Colonic mucosa (tissue), 4 donors: ENCODE measurements at regions not wholly inside any gene's neighbourhood (a gene's known extent, or its start where the extent isn't known, plus 50 kb on each side); places are given as distances from the start of the nearest gene placed in this dataset.

Experiments used
- DNase-seq: peaks from one replicate; pipeline ENCODE4 v3.0.0-alpha.2; 2020
- H3K27ac ChIP-seq: fragments of 200-600 bp; one replicate; pipeline ENCODE4 v1.8.0; 2021
- H3K27me3 ChIP-seq: fragments of 200-600 bp; one replicate; pipeline ENCODE4 v1.8.0; 2021
- H3K36me3 ChIP-seq: fragments of 200-600 bp; one replicate; pipeline ENCODE4 v1.8.0; 2021
- H3K4me1 ChIP-seq: fragments of 200-600 bp; one replicate; pipeline ENCODE4 v1.8.0; 2021; ENCODE audit warnings: mild to moderate bottlenecking
- H3K4me3 ChIP-seq: fragments of 200-600 bp; one replicate; pipeline ENCODE4 v1.8.0; 2021
- H3K9ac ChIP-seq, 2 donors: one replicate each; pipeline ENCODE4 v1.7.0; 2013; ENCODE audit warnings: control low read depth in 2 of 2, low read depth in 2 of 2, low read length in 2 of 2
- H3K9me3 ChIP-seq: fragments of 200-600 bp; one replicate; pipeline ENCODE4 v1.8.0; 2021
- CTCF ChIP-seq: fragments of 200-600 bp; IDR thresholded peaks from one replicate; pipeline ENCODE4 v1.8.0; 2022; ENCODE audit warnings: antibody characterized with exemption, mild to moderate bottlenecking
- intact Hi-C: fragments of 100-400 bp; cut with DNase I; formaldehyde crosslinking; loops from one replicate; pipeline ENCODE4 v1.14.1; 2022
- donor health status: healthy.
- donor health status: DM: no; HTN: no; CAD: no.
- donor health status: DM: no; HTN: no; CAD: no.

DNA sequence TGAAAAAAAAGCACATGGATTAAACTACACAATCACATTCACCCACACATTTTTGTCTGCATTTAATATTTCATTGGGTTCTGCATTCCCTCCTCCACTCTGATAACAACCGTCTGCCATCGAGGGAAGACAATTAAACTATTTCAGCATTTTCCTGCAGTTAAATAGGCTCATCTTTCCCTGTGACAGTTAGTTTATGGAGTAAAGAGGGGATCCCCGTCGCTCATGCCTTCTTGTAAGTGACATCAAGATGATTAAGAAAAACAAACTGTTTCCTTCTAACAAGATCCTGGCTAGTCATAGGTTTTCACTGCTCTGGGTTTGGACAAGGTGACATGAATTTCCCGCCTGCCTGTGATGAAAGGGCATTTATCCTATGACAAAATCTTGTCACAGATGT lies 98.0 kb upstream of the DYNLRB2 start:
- Histone ChIP-seq H3K27ac (no peak overlapping the region), H3K36me3 (no peaks in the 10 kb centered on the region), H3K4me3 (no peak overlapping the region), H3K9ac (no peak overlapping the region), H3K27me3 (no peaks in the 10 kb centered on the region), H3K9me3 (no peaks in the 10 kb centered on the region), H3K4me1 (no peaks in the 10 kb centered on the region)
- TF ChIP-seq CTCF, result no peak
- no peak for DNase-seq
- intact Hi-C loops, result no loop called here

GRCh38 chr16:80441935-80442334 lies 98.9 kb upstream of the DYNLRB2 start:
- Histone ChIP-seq H3K9me3 (no peaks in the 10 kb centered on the region), H3K4me1 (no peaks in the 10 kb centered on the region), H3K27ac (no peak overlapping the region), H3K36me3 (no peaks in the 10 kb centered on the region), H3K9ac (no peak overlapping the region), H3K4me3 (no peak overlapping the region), H3K27me3 (no peaks in the 10 kb centered on the region)
- intact Hi-C loops, result no loop called here
- no peak for DNase-seq
- TF ChIP-seq CTCF, result no peak

DNA sequence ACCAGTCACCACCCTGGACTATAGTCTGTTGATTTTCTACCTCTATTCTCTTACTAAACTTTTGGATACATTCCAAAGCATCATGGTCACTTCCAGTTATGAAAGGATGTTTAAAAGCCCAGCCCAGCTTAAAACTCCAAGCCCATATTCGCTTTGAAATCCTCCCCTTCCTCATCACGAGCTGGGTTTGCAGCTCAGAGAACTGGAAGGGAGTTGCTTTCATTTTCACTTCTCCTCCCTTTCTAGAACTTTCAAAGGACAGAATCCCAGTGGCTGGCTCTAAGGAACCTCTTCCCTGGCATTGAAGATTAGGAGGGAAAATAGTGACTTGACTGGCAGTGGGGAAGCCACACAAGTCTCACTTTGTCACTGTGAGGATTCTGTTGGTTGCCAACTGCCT lies 100.1 kb upstream of the DYNLRB2 start:
- Histone ChIP-seq H3K4me1 (no peaks in the 10 kb centered on the region), H3K4me3 (no peak overlapping the region), H3K36me3 (no peaks in the 10 kb centered on the region), H3K9me3 (no peaks in the 10 kb centered on the region), H3K9ac (no peak overlapping the region), H3K27me3 (no peaks in the 10 kb centered on the region), H3K27ac (no peak overlapping the region)
- DNase-seq, result no peak
- intact Hi-C loops, result no loop called here
- TF ChIP-seq CTCF, result no peak

- H3K9me3 ChIP-seq, result no peaks in the 10 kb centered on the region
- intact Hi-C loops, result no loop called here
- no peak for TF ChIP-seq CTCF
These were observed 103.1 kb upstream of the DYNLRB2 start for GRCh38 chr16:80437707-80438106.

GRCh38 chr16:80436510-80436909 lies 104.3 kb upstream of the DYNLRB2 start:
- no peaks in the 10 kb centered on the region for H3K4me1 ChIP-seq
- no peaks in the 10 kb centered on the region for H3K9me3 ChIP-seq
- intact Hi-C loops, result no loop called here
- no peaks in the 10 kb centered on the region for H3K27me3 ChIP-seq
- no peak overlapping the region for H3K4me3 ChIP-seq
- H3K9ac ChIP-seq, result no peak overlapping the region
- H3K36me3 ChIP-seq, result no peaks in the 10 kb centered on the region
- DNase-seq, result no peak
- no peak for TF ChIP-seq CTCF
- H3K27ac ChIP-seq, result no peak overlapping the region

More at GRCh38 chr16:80437707-80438106, 103.1 kb upstream of the DYNLRB2 start:
- Histone ChIP-seq H3K36me3 (no peaks in the 10 kb centered on the region), H3K27ac (no peak overlapping the region), H3K27me3 (no peaks in the 10 kb centered on the region), H3K9ac (no peak overlapping the region), H3K4me1 (no peaks in the 10 kb centered on the region), H3K4me3 (no peak overlapping the region)
- no peak for DNase-seq

GRCh38 chr16:80433623-80434022 lies 107.2 kb upstream of the DYNLRB2 start:
- no peak overlapping the region for H3K9ac ChIP-seq
- H3K27ac ChIP-seq, result no peak overlapping the region
- H3K36me3 ChIP-seq, result no peaks in the 10 kb centered on the region
- H3K4me3 ChIP-seq, result no peak overlapping the region
- no peak for DNase-seq
- no peak for TF ChIP-seq CTCF
- no peaks in the 10 kb centered on the region for H3K4me1 ChIP-seq
- H3K27me3 ChIP-seq, result no peaks in the 10 kb centered on the region
- intact Hi-C loops, result no loop called here
- no peaks in the 10 kb centered on the region for H3K9me3 ChIP-seq
